Ovary (tissue), 7 donors: ENCODE measurements at regions not wholly inside any gene's neighbourhood (a gene's known extent, or its start where the extent isn't known, plus 50 kb on each side); places are given as distances from the start of the nearest gene placed in this dataset.

Experiments used
- DNase-seq, 5 donors: peaks; one replicate each; pipeline ENCODE4 v3.0.0-alpha.2; 2019 to 2020
- H3K27ac ChIP-seq, 2 donors: fragments of 200-600 bp; one replicate each; pipeline versions ENCODE4 v1.5.1 to v1.8.0; 2019 to 2022
- H3K27me3 ChIP-seq: fragments of 200-600 bp; one replicate; pipeline ENCODE4 v1.8.0; 2022
- H3K36me3 ChIP-seq: fragments of 200-600 bp; sonication (generic); one replicate; pipeline ENCODE4 v1.5.1; 2019
- H3K4me1 ChIP-seq: one replicate; pipeline ENCODE4 v1.8.1; 2013; ENCODE audit warnings: mild to moderate bottlenecking, moderate library complexity; ENCODE audit not compliant: insufficient read depth
- H3K4me3 ChIP-seq: fragments of 200-600 bp; sonication (generic); one replicate; pipeline ENCODE4 v1.5.1; 2017
- H3K9me3 ChIP-seq, 2 donors: fragments of 200-600 bp in 1 of 2; sonication (generic) in 1 of 2; one replicate each; pipeline versions ENCODE4 v1.5.1 to v1.8.1; 2013 to 2019; ENCODE audit warnings: mild to moderate bottlenecking in 1 of 2, moderate library complexity in 1 of 2
- CTCF ChIP-seq, 3 donors: fragments of 450-650 bp in 2 of 3; fragments of 200-600 bp in 1 of 3; IDR thresholded peaks; one replicate each; pipeline versions ENCODE4 v1.5.1 to v1.8.0; 2016 to 2022; ENCODE audit warnings: antibody characterized with exemption in 3 of 3, mild to moderate bottlenecking in 1 of 3
- EP300 ChIP-seq: sonication (generic); formaldehyde crosslinking; IDR thresholded peaks from one replicate; pipeline ENCODE4 v1.6.1; 2017; ENCODE audit warnings: antibody characterized with exemption
- POLR2A ChIP-seq: fragments of 450-650 bp; IDR thresholded peaks from one replicate; pipeline ENCODE4 v1.6.1; 2017; ENCODE audit warnings: antibody characterized with exemption, mild to moderate bottlenecking, moderate library complexity
- WGBS, 3 donors: extraction: QIAGEN DNeasy Blood & Tissue Kit in 1 of 3; methylation state at CpG; one replicate each; pipeline versions ENCODE4 v1.1.5 to v1.1.7; 2013 to 2017; 5-methylcytosine and 5-hydroxymethylcytosine counted together
- intact Hi-C, 4 donors: fragments of 100-400 bp; cut with DNase I; formaldehyde crosslinking; loops; one replicate each; pipeline versions ENCODE4 v1.11.0 to v1.15.1; 2022 to 2023
- donor health status: DM: no; HTN: no; CAD: no; lungs with moderate emphysema.
- donor health status: DM: no; HTN: no; CAD: no.
- donor health status: Bipolar disorder and iron deficiency.
- donor health status: DM: no; HTN: no; CAD: no.
- donor health status: DM: yes; HTN: yes; CAD: no.

GRCh38 chr3:63015614-63016309 lies 140.5 kb upstream of the CADPS start:
- intact Hi-C loops, result no loop called here
- no peak for TF ChIP-seq POLR2A
- TF ChIP-seq EP300, result no peak
- no peak for TF ChIP-seq CTCF (IDR thresholded peaks at IDR 0.05)
- no peak overlapping the region for H3K4me3 ChIP-seq
- no peak for DNase-seq
- H3K9me3 ChIP-seq, result no peaks in the 10 kb centered on the region
- H3K27ac ChIP-seq, result no peak overlapping the region
- no peaks in the 10 kb centered on the region for H3K36me3 ChIP-seq
- WGBS, 3 donors, result 72 to 83% (median 75%) methylated on average over 11 of the region's 11 CpGs
- H3K27me3 ChIP-seq, result no peaks in the 10 kb centered on the region
- no peaks in the 10 kb centered on the region for H3K4me1 ChIP-seq

GRCh38 chr3:63022114-63022513 lies 146.9 kb upstream of the CADPS start:
- Histone ChIP-seq H3K27ac (no peak overlapping the region), H3K27me3 (no peaks in the 10 kb centered on the region), H3K4me1 (no peaks in the 10 kb centered on the region), H3K36me3 (no peaks in the 10 kb centered on the region), H3K9me3 (no peaks in the 10 kb centered on the region), H3K4me3 (no peak overlapping the region)
- DNase-seq, result no peak
- 48 to 62% (median 54%) methylated on average over 2 of the region's 2 CpGs for WGBS, 3 donors
- TF ChIP-seq EP300 (no peak), CTCF (IDR thresholded peaks at IDR 0.05) (no peak)
- intact Hi-C loops, result no loop called here

GRCh38 chr3:63026722-63027121 lies 151.5 kb upstream of the CADPS start:
- intact Hi-C loops, result no loop called here
- no peaks in the 10 kb centered on the region for H3K36me3 ChIP-seq
- no peak for DNase-seq
- no peak for TF ChIP-seq EP300
- TF ChIP-seq POLR2A, result no peak
- TF ChIP-seq CTCF (IDR thresholded peaks at IDR 0.05), result no peak
- no peaks in the 10 kb centered on the region for H3K4me1 ChIP-seq
- H3K9me3 ChIP-seq, result no peaks in the 10 kb centered on the region
- no peaks in the 10 kb centered on the region for H3K27me3 ChIP-seq
- no peak overlapping the region for H3K4me3 ChIP-seq
- no peak overlapping the region for H3K27ac ChIP-seq
- WGBS, 3 donors, result 41 to 66% (median 52%) methylated on average over 2 of the region's 2 CpGs

GRCh38 chr3:63029326-63029725 lies 154.1 kb upstream of the CADPS start:
- Histone ChIP-seq H3K4me1 (no peaks in the 10 kb centered on the region), H3K9me3 (no peaks in the 10 kb centered on the region), H3K27me3 (no peaks in the 10 kb centered on the region), H3K4me3 (no peak overlapping the region), H3K36me3 (no peaks in the 10 kb centered on the region), H3K27ac (no peak overlapping the region)
- WGBS, 3 donors, result 63 to 69% (median 68%) methylated on average over 3 of the region's 3 CpGs
- DNase-seq, result no peak
- TF ChIP-seq EP300 (no peak), POLR2A (no peak), CTCF (IDR thresholded peaks at IDR 0.05) (no peak)
- intact Hi-C loops, result no loop called here
